ENCODE measurements at regions not wholly inside any gene's neighbourhood (a gene's known extent, or its start where the extent isn't known, plus 50 kb on each side); places are given as distances from the start of the nearest gene placed in this dataset.

DNA sequence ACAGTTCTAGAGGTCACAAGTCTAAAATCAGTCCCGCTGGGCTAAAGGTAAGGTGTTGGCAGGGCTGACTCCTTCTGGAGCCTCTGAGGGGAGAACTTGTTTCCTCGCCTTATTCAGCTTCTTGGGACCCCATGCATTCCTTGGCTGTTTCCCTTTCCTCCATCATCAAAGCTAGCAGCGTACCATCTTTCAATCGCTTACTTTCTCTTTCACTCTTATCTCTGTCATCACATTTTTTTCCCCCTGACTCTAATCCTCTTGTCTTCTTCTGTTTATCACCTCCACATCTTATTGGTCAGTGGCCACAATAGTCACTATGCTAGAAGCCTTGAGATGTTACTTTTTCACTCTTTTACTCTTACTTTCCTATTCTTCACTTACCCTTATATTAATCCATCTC, 72.5 kb upstream of the SPEF2 start:
- no peaks in the 10 kb centered on the region for H3K79me2 ChIP-seq (ENCODE audit: insufficient read depth, low read depth)
- H3K36me3 ChIP-seq (ENCODE audit: insufficient read depth): no peaks in the 10 kb centered on the region
- TF ChIP-seq, protein P1, sequence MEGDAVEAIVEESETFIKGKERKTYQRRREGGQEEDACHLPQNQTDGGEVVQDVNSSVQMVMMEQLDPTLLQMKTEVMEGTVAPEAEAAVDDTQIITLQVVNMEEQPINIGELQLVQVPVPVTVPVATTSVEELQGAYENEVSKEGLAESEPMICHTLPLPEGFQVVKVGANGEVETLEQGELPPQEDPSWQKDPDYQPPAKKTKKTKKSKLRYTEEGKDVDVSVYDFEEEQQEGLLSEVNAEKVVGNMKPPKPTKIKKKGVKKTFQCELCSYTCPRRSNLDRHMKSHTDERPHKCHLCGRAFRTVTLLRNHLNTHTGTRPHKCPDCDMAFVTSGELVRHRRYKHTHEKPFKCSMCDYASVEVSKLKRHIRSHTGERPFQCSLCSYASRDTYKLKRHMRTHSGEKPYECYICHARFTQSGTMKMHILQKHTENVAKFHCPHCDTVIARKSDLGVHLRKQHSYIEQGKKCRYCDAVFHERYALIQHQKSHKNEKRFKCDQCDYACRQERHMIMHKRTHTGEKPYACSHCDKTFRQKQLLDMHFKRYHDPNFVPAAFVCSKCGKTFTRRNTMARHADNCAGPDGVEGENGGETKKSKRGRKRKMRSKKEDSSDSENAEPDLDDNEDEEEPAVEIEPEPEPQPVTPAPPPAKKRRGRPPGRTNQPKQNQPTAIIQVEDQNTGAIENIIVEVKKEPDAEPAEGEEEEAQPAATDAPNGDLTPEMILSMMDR (conservative IDR thresholded peaks at IDR 0.05; ENCODE audit: low read depth, low read length): no peak
- no peak overlapping the region for H3K27ac ChIP-seq
- H4K20me1 ChIP-seq (ENCODE audit: insufficient read depth): no peaks in the 10 kb centered on the region
- no peaks in the 10 kb centered on the region for H3K4me1 ChIP-seq (ENCODE audit: low read depth, poor library complexity, severe bottlenecking)
- no peaks in the 10 kb centered on the region for H3K27me3 ChIP-seq (ENCODE audit: insufficient read depth, low read depth)
- H3K9ac ChIP-seq: no peak overlapping the region
- no peak overlapping the region for H3K4me2 ChIP-seq
- no peak overlapping the region for H2AFZ ChIP-seq (ENCODE audit: low read depth)
- no peak overlapping the region for H3K4me3 ChIP-seq (IDR thresholded peaks at IDR 0.05; ENCODE audit: insufficient read depth, low read depth, low read length)

DNA sequence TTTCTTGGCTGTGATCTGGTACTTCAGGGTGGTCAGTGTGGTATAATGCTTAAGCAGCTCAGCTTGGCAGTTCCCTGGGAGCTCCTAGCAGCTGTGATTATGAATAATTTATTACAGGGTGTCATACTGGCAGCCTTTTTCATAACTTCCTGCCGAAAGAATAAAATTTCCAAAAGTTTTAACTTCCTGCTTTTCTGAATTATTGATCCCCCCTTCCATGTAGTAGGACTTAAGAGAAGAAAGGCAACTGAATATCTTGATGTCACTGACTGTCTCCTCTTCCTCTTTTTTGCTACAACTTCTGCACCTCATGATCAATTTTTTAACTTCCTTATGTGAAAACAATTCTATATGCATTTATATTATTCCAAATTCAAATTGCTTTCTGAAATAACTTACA, 74.3 kb upstream of the SPEF2 start:
- Histone ChIP-seq H3K79me2 (ENCODE audit: insufficient read depth, low read depth) (no peaks in the 10 kb centered on the region), H3K4me2 (no peak overlapping the region), H3K4me1 (ENCODE audit: low read depth, poor library complexity, severe bottlenecking) (no peaks in the 10 kb centered on the region), H2AFZ (ENCODE audit: low read depth) (no peak overlapping the region), H3K4me3 (IDR thresholded peaks at IDR 0.05; ENCODE audit: insufficient read depth, low read depth, low read length) (no peak overlapping the region), H3K36me3 (ENCODE audit: insufficient read depth) (no peaks in the 10 kb centered on the region), H3K27ac (no peak overlapping the region), H3K27me3 (ENCODE audit: insufficient read depth, low read depth) (no peaks in the 10 kb centered on the region), H3K9ac (no peak overlapping the region), H4K20me1 (ENCODE audit: insufficient read depth) (no peaks in the 10 kb centered on the region)
- TF ChIP-seq, protein P1 (conservative IDR thresholded peaks at IDR 0.05; ENCODE audit: low read depth, low read length): no peak

DNA sequence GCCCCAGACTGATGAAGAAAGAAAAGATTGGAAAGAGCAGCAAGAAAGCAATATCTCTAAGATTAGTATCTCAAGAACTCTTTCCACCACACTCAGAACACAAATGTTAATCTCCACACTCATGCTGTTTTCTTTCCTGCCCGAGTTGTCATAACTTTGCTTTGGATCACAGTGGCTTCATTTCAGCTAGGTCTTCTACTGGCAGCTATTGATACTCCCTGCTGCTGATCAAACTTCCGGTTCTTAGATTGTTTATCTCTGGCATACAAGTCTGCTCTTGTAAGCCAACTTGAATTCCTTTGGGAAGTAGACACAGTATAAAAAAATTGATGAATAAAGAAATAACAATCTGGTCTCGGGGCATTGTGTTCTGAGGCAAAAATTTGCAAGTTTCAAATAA, 77.7 kb upstream of the SPEF2 start:
- TF ChIP-seq, protein P1 (conservative IDR thresholded peaks at IDR 0.05; ENCODE audit: low read depth, low read length): no peak
- H3K4me2 ChIP-seq: no peak overlapping the region
- H3K27me3 ChIP-seq (ENCODE audit: insufficient read depth, low read depth): no peaks in the 10 kb centered on the region
- no peaks in the 10 kb centered on the region for H4K20me1 ChIP-seq (ENCODE audit: insufficient read depth)
- H3K9ac ChIP-seq: no peak overlapping the region
- no peak overlapping the region for H3K27ac ChIP-seq
- H3K4me1 ChIP-seq (ENCODE audit: low read depth, poor library complexity, severe bottlenecking): no peaks in the 10 kb centered on the region
- H3K4me3 ChIP-seq (IDR thresholded peaks at IDR 0.05; ENCODE audit: insufficient read depth, low read depth, low read length): no peak overlapping the region
- no peak overlapping the region for H2AFZ ChIP-seq (ENCODE audit: low read depth)
- no peaks in the 10 kb centered on the region for H3K36me3 ChIP-seq (ENCODE audit: insufficient read depth)
- H3K79me2 ChIP-seq (ENCODE audit: insufficient read depth, low read depth): no peaks in the 10 kb centered on the region

DNA sequence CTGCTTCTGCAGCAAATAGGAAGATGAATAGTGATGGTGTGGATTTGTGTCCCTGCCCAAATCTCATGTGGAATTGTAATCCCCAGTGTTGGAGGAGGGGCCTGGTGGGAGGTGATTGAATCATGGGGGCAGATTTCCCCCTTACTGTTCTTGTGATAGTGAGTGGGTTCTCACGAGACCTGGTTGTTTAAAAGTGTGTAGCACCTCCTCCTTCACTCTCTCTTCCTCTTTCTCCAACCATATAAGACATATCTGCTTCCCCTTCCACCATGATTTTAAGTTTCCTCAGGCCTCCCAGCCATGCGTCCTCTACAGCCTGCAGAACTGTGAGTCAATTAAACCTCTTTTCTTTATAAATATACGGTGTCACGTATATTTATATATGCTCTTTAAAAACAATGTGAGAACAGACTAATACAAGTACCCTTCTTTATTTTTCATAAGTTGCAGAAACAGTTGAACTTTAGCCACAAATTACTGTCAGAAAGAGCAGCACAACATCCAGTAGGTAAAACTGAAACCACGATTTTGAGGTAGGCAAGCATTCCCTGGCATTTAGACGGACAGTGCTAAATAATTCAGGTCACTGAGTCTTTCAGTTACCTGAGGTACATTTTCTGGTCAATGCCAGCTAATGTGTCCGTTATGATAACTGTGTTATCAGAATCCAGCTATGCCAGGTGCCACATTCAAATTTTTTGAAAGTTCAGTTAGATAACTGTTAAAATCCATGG, 79.3 kb upstream of the SPEF2 start:
- H3K36me3 ChIP-seq (ENCODE audit: insufficient read depth): no peaks in the 10 kb centered on the region
- H4K20me1 ChIP-seq (ENCODE audit: insufficient read depth): no peaks in the 10 kb centered on the region
- no peaks in the 10 kb centered on the region for H3K79me2 ChIP-seq (ENCODE audit: insufficient read depth, low read depth)
- H3K4me3 ChIP-seq (IDR thresholded peaks at IDR 0.05; ENCODE audit: insufficient read depth, low read depth, low read length): no peak overlapping the region
- no peak overlapping the region for H3K27ac ChIP-seq
- TF ChIP-seq, protein P1 (conservative IDR thresholded peaks at IDR 0.05; ENCODE audit: low read depth, low read length): no peak
- no peaks in the 10 kb centered on the region for H3K4me1 ChIP-seq (ENCODE audit: low read depth, poor library complexity, severe bottlenecking)
- H3K9ac ChIP-seq: no peak overlapping the region
- H3K27me3 ChIP-seq (ENCODE audit: insufficient read depth, low read depth): no peaks in the 10 kb centered on the region
- H2AFZ ChIP-seq (ENCODE audit: low read depth): no peak overlapping the region
- no peak overlapping the region for H3K4me2 ChIP-seq

Measured in KMS-11 (cell line).